Left kidney (tissue), 1 donor: ENCODE measurements at regions not wholly inside any gene's neighbourhood (a gene's known extent, or its start where the extent isn't known, plus 50 kb on each side); places are given as distances from the start of the nearest gene placed in this dataset.

Experiments
- DNase-seq: peaks from one replicate; pipeline ENCODE4 v3.0.0-alpha.2; 2013

- DNase-seq, result no peak
These were observed 86.2 kb downstream of the TSPAN8 start for GRCh38 chr12:71071536-71072097.

GRCh38 chr12:71070416-71071128 lies 87.2 kb downstream of the TSPAN8 start:
- DNase-seq, result no peak

GRCh38 chr12:71069311-71069710 lies 88.5 kb downstream of the TSPAN8 start:
- no peak for DNase-seq

GRCh38 chr12:71063087-71063486 lies 94.7 kb downstream of the TSPAN8 start:
- no peak for DNase-seq

- DNase-seq, result peak; percentile 17
These were observed 96.3 kb downstream of the TSPAN8 start for GRCh38 chr12:71061451-71061850.

GRCh38 chr12:71060426-71060825 lies 97.4 kb downstream of the TSPAN8 start:
- no peak for DNase-seq

GRCh38 chr12:71057330-71057729 lies 100.5 kb downstream of the TSPAN8 start:
- no peak for DNase-seq

GRCh38 chr12:71054551-71054950 lies 103.2 kb downstream of the TSPAN8 start:
- no peak for DNase-seq

- DNase-seq, result no peak
These were observed 111.6 kb downstream of the TSPAN8 start for GRCh38 chr12:71046215-71046614.

- DNase-seq, result no peak
These were observed 112.0 kb downstream of the TSPAN8 start for GRCh38 chr12:71045781-71046180.

- no peak for DNase-seq
These were observed 116.3 kb downstream of the TSPAN8 start for GRCh38 chr12:71041476-71041875.

- DNase-seq, result no peak
These were observed 118.4 kb upstream of the PTPRR start for GRCh38 chr12:71038960-71039359.

- DNase-seq, result no peak
These were observed 116.0 kb upstream of the PTPRR start for GRCh38 chr12:71036526-71036925.

- no peak for DNase-seq
These were observed 112.4 kb upstream of the PTPRR start for GRCh38 chr12:71032933-71033332.

- no peak for DNase-seq
These were observed 108.8 kb upstream of the PTPRR start for GRCh38 chr12:71029302-71029701.

GRCh38 chr12:71027856-71028255 lies 107.3 kb upstream of the PTPRR start:
- DNase-seq, result no peak

GRCh38 chr12:71024827-71025226 lies 104.3 kb upstream of the PTPRR start:
- no peak for DNase-seq

GRCh38 chr12:71024281-71024680 lies 103.7 kb upstream of the PTPRR start:
- no peak for DNase-seq

GRCh38 chr12:71021491-71021890 lies 101.0 kb upstream of the PTPRR start:
- DNase-seq, result no peak

GRCh38 chr12:71019282-71019831 lies 98.8 kb upstream of the PTPRR start:
- no peak for DNase-seq

GRCh38 chr12:71018682-71019081 lies 98.1 kb upstream of the PTPRR start:
- no peak for DNase-seq

- DNase-seq, result peak; percentile 31
These were observed 93.7 kb upstream of the PTPRR start for GRCh38 chr12:71014180-71014785.

- no peak for DNase-seq
These were observed 90.7 kb upstream of the PTPRR start for GRCh38 chr12:71011261-71011660.

GRCh38 chr12:71010143-71010479 lies 89.6 kb upstream of the PTPRR start:
- DNase-seq, result no peak
